HG02870 (cell line): ENCODE measurements at regions not wholly inside any gene's neighbourhood (a gene's known extent, or its start where the extent isn't known, plus 50 kb on each side); places are given as distances from the start of the nearest gene placed in this dataset.
A peak's percentile ranks its signal among the peaks of the same experiment; 100 is the strongest.
"Not testable (repeated sequence)": the region's sequence is repeated elsewhere in the genome, so short reads cannot be mapped to it uniquely, and the experiment has no call there.

ENCODE experiments used
- ATAC-seq: cut with Tn5 transposase; IDR thresholded peaks from one replicate; pipeline ENCODE4 v1.9.1; 2021; ENCODE audit warnings: mild to moderate bottlenecking, moderate library complexity; ENCODE audit not compliant: unreplicated experiment

DNA sequence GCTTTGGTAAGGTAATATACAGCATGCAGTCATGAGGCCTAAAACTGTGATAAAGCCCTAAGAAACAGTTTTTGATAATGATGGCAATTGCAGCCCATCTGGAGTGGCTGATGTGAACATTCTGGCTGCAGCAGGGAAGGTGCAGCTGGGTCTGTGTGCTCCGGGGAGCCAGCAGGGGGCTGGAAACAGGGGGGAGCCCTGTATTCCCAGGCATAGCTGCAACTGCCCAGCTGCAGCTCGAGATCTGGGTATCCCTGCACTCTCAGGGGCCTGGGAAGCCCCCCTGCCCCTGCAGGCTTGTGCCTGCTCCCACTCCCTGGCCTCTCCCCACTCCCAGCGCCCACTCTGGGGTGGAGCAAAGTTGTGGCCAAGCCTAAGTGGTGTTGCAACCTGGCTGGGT is 95.6 kb downstream of the RRAGB start:
- ATAC-seq: no peak

- ATAC-seq: no peak
Measured at GRCh38 chrX:55815546-55815945, 98.0 kb downstream of the RRAGB start.

DNA sequence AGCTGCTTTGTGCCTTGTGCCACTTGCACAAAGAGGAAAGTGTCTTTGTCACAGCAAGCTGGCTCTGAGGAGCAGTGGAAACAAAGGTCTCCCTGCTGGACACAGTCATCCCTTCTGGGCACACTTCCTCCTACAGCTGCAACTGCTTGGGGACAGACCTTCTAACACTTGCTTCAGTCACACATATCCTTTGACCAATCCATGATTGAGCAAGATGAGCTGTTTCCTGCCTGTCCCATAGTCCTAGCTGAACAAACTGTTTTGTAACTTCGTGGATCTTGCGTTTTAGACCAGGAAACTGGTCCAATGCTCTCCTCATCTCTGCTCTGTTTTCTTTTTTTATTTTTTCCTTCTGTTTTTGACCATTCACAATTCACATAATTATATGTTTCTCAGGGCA is 98.5 kb downstream of the RRAGB start:
- no peak for ATAC-seq

GRCh38 chrX:55818673-55819375 is 101.3 kb downstream of the RRAGB start:
- ATAC-seq: no peak

DNA sequence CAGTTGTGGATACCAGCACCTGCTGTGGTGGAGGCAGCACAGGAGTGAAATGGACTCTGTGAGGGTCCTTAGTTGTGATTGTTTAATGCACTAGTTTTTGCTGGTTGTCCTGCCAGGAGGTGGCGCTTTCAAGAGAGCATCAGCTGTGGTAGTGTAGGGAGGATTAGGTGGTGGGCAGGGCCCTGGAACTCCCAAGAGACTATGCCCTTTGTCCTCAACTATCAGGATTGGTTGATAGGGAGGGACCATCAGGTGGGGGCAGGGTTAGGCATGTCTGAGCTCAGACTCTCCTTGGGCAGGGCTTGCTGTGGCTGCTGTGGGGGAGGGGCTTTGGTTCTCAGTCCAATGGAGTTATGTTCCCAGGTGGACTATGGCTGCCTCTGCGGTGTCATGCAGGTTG is 121.9 kb downstream of the RRAGB start:
- no peak for ATAC-seq

GRCh38 chrX:55841962-55842752 is 124.6 kb downstream of the RRAGB start:
- ATAC-seq: no peak

DNA sequence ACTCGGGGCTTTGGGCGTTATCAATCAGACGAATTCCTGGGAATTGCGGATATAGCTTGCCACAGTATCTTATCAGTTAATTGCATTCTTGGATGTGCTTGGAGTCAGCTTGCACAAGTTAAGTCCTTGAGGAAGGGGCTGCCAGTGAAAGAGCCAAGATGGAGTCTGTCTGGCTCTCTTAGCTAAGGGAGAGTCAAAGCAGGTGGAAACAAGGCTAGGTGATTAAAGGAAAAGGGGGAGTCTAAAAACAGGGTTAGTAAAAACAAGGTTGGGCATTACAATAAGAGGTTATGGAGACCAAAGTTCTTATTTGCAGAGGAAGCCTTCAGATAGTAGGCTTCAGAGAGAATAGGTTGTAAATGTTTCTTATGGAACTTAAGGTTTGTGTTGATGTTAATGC is 149.2 kb downstream of the RRAGB start:
- not testable (repeated sequence) for ATAC-seq

GRCh38 chrX:55867181-55867651 is 149.7 kb downstream of the RRAGB start:
- ATAC-seq: peak; percentile 60

- ATAC-seq: peak; percentile 67
Measured at GRCh38 chrX:55867708-55868107, 150.2 kb downstream of the RRAGB start.

DNA sequence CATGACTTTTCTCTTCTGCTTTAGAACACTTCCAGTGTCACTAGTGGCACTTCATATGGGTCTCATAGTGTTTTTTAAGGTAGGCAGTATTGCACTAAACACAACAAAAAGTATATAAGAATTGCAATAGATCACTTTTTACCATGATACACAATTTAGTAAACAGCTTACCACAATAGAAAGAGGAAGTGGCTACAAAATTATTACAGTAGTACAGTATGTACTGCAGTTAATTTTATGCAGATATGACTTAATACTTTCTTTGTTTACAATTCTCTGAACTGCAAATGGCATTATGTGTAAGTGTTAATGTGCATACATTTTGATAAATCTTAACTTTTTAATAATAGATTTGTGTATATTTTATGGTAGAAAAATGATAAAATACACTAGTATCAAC is 157.3 kb downstream of the RRAGB start:
- no peak for ATAC-seq

DNA sequence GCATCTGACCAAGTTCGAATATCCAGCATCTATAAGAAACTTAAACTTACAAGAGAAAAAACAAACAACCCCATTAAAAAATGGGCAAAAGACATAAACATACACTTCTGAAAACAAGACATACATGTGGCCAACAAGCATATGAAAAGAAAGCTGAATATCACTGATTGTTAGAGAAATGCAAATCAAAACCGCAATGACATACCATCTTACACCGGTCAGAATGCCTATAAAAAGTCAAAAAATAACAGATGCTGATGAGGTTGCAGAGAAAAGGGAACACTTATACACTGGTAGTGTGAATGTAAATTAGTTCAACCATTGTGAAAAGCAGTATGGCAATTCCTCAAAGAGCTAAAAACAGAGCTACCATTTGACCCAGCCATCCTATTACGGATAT is 166.0 kb downstream of the RRAGB start:
- not testable (repeated sequence) for ATAC-seq

- peak; percentile 68 for ATAC-seq
Measured at GRCh38 chrX:55907968-55908607, 190.5 kb downstream of the RRAGB start.

DNA sequence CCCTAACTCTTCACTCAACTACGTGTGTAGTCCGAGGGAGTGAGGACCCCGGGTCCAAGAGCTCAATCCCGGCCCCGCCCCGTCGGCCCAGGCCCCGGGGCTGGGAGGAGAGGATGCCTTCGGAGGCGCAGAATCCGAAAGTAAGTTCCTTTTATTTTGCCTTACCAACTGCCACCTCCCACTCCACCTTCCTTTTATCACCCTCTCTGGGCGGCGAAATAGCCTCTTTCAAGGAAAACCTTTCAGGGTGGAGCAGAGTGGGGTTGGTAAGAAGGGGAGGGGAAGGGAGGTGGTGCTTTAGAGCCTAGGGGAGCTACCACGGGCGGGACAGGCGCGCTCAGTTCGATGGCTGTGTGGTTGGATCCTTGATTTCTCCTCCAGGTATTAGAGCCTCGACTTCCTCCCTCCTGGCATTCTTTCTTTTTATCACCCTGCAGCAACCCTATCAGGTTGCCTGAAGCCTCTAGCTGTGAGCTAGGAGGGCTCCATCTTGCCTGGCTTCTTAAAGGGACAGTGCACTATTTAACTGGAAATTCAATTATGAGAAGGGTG is 191.2 kb downstream of the RRAGB start:
- peak; percentile 57 for ATAC-seq

GRCh38 chrX:55919367-55920221 is 202.0 kb downstream of the RRAGB start:
- ATAC-seq: peak; percentile 87

DNA sequence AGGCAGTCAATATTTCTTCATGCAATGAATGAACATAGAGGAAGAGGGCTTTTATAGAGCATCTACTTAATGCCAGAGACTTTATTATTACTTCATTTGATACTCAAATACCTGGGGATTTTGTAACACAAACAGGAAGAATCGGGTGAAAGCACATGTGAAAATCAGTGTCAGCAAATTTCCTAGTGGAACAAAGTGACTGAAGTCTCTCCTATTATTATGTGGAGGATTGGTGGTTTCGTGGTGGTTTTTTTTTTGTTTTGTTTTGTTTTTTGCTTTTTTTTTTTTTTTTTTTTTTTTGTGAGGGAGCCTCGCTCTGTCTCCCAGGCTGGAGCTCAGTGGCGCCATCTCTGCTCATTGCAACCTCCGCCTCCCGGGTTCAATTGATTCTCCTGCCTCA is 207.0 kb downstream of the RRAGB start:
- no peak for ATAC-seq

DNA sequence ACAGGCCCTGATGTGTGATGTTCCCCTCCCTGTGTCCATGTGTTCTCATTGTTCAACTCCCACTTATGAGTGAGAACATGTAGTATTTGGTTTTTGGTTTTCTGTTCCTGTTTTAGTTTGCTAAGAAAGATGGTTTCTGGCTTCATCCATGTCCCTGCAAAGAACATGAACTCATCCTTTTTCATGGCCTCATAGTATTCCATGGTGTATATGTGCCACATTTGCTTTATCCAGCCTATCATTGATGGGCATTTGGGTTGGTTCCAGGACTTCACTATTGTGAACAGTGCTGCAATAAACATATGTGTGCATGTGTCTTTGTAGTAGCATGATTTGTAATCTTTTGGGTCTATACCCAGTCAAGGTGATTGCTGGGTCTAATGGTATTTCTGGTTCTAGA is 211.0 kb downstream of the RRAGB start:
- ATAC-seq: not testable (repeated sequence)
